Activated CD8-positive, alpha-beta memory T cell treated with anti-CD3 and anti-CD28 coated beads for 24 hours (primary cell): ENCODE measurements at regions not wholly inside any gene's neighbourhood (a gene's known extent, or its start where the extent isn't known, plus 50 kb on each side); places are given as distances from the start of the nearest gene placed in this dataset.

Experiments
- DNase-seq: peaks from one replicate; pipeline ENCODE4 v3.0.0-alpha.2; 2020

- no peak for DNase-seq
These were observed 53.4 kb downstream of the FOXB1 start for GRCh38 chr15:60057554-60057953.

GRCh38 chr15:60059186-60059585 is 55.1 kb downstream of the FOXB1 start:
- no peak for DNase-seq

GRCh38 chr15:60061758-60062157 is 57.6 kb downstream of the FOXB1 start:
- no peak for DNase-seq

GRCh38 chr15:60062826-60063225 is 58.7 kb downstream of the FOXB1 start:
- DNase-seq: no peak

- no peak for DNase-seq
These were observed 61.8 kb downstream of the FOXB1 start for GRCh38 chr15:60065951-60066350.

- no peak for DNase-seq
These were observed 66.9 kb downstream of the FOXB1 start for GRCh38 chr15:60070838-60071493.

- DNase-seq: no peak
These were observed 68.8 kb downstream of the FOXB1 start for GRCh38 chr15:60072826-60073465.

- no peak for DNase-seq
These were observed 69.3 kb downstream of the FOXB1 start for GRCh38 chr15:60073466-60073840.

- no peak for DNase-seq
These were observed 70.2 kb downstream of the FOXB1 start for GRCh38 chr15:60074181-60074885.

- no peak for DNase-seq
These were observed 71.9 kb downstream of the FOXB1 start for GRCh38 chr15:60076045-60076444.

- DNase-seq: no peak
These were observed 72.6 kb downstream of the FOXB1 start for GRCh38 chr15:60076582-60077276.

- peak; percentile 60 for DNase-seq
These were observed 73.7 kb downstream of the FOXB1 start for GRCh38 chr15:60077581-60078359.

- no peak for DNase-seq
These were observed 75.1 kb downstream of the FOXB1 start for GRCh38 chr15:60079210-60079609.

- no peak for DNase-seq
These were observed 77.9 kb downstream of the FOXB1 start for GRCh38 chr15:60081976-60082375.

GRCh38 chr15:60083318-60083717 is 79.2 kb downstream of the FOXB1 start:
- no peak for DNase-seq

- no peak for DNase-seq
These were observed 82.7 kb downstream of the FOXB1 start for GRCh38 chr15:60086681-60087429.

GRCh38 chr15:60087561-60087960 is 83.5 kb downstream of the FOXB1 start:
- no peak for DNase-seq

- DNase-seq: no peak
These were observed 86.6 kb downstream of the FOXB1 start for GRCh38 chr15:60090747-60091146.

- no peak for DNase-seq
These were observed 87.0 kb downstream of the FOXB1 start for GRCh38 chr15:60091157-60091556.

GRCh38 chr15:60091911-60092310 is 87.8 kb downstream of the FOXB1 start:
- DNase-seq: no peak

- DNase-seq: no peak
These were observed 89.4 kb downstream of the FOXB1 start for GRCh38 chr15:60093273-60094067.
